ENCODE measurements at regions not wholly inside any gene's neighbourhood (a gene's known extent, or its start where the extent isn't known, plus 50 kb on each side); places are given as distances from the start of the nearest gene placed in this dataset.

DNA sequence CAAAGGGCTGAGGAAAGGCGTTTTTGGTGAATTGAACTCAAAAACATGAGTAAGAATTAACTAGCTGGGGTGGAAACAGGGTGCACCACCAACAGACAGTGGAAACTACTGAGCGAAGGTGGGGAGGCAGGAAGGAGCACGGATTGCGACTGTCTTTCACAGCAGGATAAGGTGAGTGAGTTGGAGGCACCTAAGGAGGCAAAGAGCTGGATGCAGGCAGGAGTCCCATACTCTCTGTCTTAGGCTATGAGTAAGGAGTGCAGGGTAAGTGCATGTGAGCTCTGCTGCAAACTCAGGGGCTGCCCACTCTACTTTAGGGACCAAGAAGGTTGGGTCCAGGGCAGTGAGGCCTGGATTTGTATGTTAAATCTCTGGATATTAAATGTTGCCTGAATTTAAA lies 333.1 kb upstream of the ZNF521 start:
- no peak overlapping the region for H2BK20ac ChIP-seq (ENCODE audit: low read depth, low read length)
- dilution Hi-C loops (cut with HindIII; ENCODE audit: low sequenced_read_pairs, unreplicated experiment) (no loop called here), in situ Hi-C loops (cut with MboI; ENCODE audit: low sequenced_read_pairs) (no loop called here), intact Hi-C loops (cut with micrococcal nuclease) (no loop called here)
- no peaks in the 10 kb centered on the region for H3K9me3 ChIP-seq (ENCODE audit: control insufficient read depth, insufficient read depth, low read length)
- no peak overlapping the region for H3K18ac ChIP-seq (ENCODE audit: low read depth, low read length)
- no peak overlapping the region for H3K9ac ChIP-seq (ENCODE audit: low read depth, low read length)
- no peak overlapping the region for H3K14ac ChIP-seq (replicated peaks; ENCODE audit: low read depth, low read length)
- no peak overlapping the region for H3K56ac ChIP-seq (ENCODE audit: extremely low read depth, insufficient read depth, low read length)
- no TSS peak for BruUV-seq (replicated peaks)
- ChIA-PET POLR2A (ENCODE audit: unreplicated experiment) (no interaction called here), CTCF (no interaction called here)
- no peaks in the 10 kb centered on the region for H3K4me1 ChIP-seq (ENCODE audit: control insufficient read depth, insufficient read depth, low read length)
- no peak overlapping the region for H3K4me2 ChIP-seq (ENCODE audit: low read depth, low read length)
- H2BK5ac ChIP-seq (ENCODE audit: low read depth, low read length, poor library complexity, severe bottlenecking) = no peak overlapping the region
- no peaks in the 10 kb centered on the region; the same call in 1 of the 2 replicates for H3K27me3 ChIP-seq (ENCODE audit: control insufficient read depth, insufficient read depth, low read length)
- no peaks in the 10 kb centered on the region for H3K9me1 ChIP-seq (ENCODE audit: insufficient read depth, low read length)
- no peak overlapping the region for H2BK120ac ChIP-seq (ENCODE audit: low read depth, low read length)
- TF ChIP-seq RFX5 (IDR thresholded peaks at IDR 0.05; ENCODE audit: low read depth, low read length) (no peak), RCOR1 (IDR thresholded peaks at IDR 0.05; ENCODE audit: insufficient replicate concordance, low read length) (no peak), CTCF (conservative IDR thresholded peaks at IDR 0.05; ENCODE audit: low read depth, low read length) (no peak), MAFK (IDR thresholded peaks at IDR 0.05; ENCODE audit: low read depth, low read length) (no peak)
- no peak overlapping the region for H3K4me3 ChIP-seq (ENCODE audit: insufficient read depth, low read depth, low read length)
- no peak for DNase-seq
- H4K20me1 ChIP-seq (ENCODE audit: insufficient read depth, low read length) = no peaks in the 10 kb centered on the region
- H2AFZ ChIP-seq (replicated peaks; ENCODE audit: low read length, poor library complexity) = peak overlapping the region; percentile 10
- H2AK5ac ChIP-seq (ENCODE audit: low read depth, low read length) = no peak overlapping the region
- H4K5ac ChIP-seq (ENCODE audit: low read depth, low read length) = no peak overlapping the region
- ATAC-seq (ENCODE audit: low read depth) = no peak
- H3K27ac ChIP-seq (ENCODE audit: insufficient read depth, low read length) = no peak overlapping the region
- no peak overlapping the region for H3K4ac ChIP-seq (ENCODE audit: low read depth, low read length)
- no peak overlapping the region for H4K91ac ChIP-seq (ENCODE audit: insufficient read depth, low read depth, low read length)
- H3K79me1 ChIP-seq (ENCODE audit: low read depth in 1 of 2, low read length in 2 of 2) = no peaks in the 10 kb centered on the region
- WGBS, 2 experiments (ENCODE audit: extremely low coverage in 2 of 2, insufficient read length in 1 of 2) = 81% methylated on average over 3 of the region's 4 CpGs; no CpG with 5 or more reads in 1 of the 2 experiments
- H3K23ac ChIP-seq (ENCODE audit: low read depth, low read length) = no peak overlapping the region
- no peak overlapping the region for H4K8ac ChIP-seq (ENCODE audit: low read depth in 2 of 2, low read length in 2 of 2)
- no peak overlapping the region for H2BK15ac ChIP-seq (ENCODE audit: low read depth, low read length)
- no peaks in the 10 kb centered on the region for H3K36me3 ChIP-seq (ENCODE audit: control insufficient read depth, insufficient read depth, low read length)
- no peak overlapping the region for H2AK9ac ChIP-seq (replicated peaks; ENCODE audit: low read depth, low read length, poor library complexity)

All from IMR-90 (cell line).